Parathyroid adenoma (tissue), 2 donors: ENCODE measurements at regions not wholly inside any gene's neighbourhood (a gene's known extent, or its start where the extent isn't known, plus 50 kb on each side); places are given as distances from the start of the nearest gene placed in this dataset.

Experiments
- H2AFZ ChIP-seq: fragments of 300-600 bp; sonication (generic); one replicate; pipeline ENCODE4 v1.7.0; 2017; ENCODE audit warnings: antibody characterized with exemption, mild to moderate bottlenecking
- H3K27ac ChIP-seq: fragments of 300-600 bp; sonication (generic); one replicate; pipeline ENCODE4 v1.7.0; 2017
- H3K27me3 ChIP-seq: fragments of 300-600 bp; sonication (generic); one replicate; pipeline ENCODE4 v1.7.0; 2017; ENCODE audit warnings: low read length; ENCODE audit not compliant: control insufficient read depth, insufficient read depth
- H3K36me3 ChIP-seq: fragments of 300-600 bp; sonication (generic); one replicate; pipeline ENCODE4 v1.7.0; 2017; ENCODE audit warnings: low read length; ENCODE audit not compliant: control insufficient read depth, insufficient read depth
- H3K4me1 ChIP-seq: fragments of 300-600 bp; sonication (generic); one replicate; pipeline ENCODE4 v1.7.0; 2017; ENCODE audit warnings: control low read depth
- H3K4me2 ChIP-seq: fragments of 300-600 bp; sonication (generic); one replicate; pipeline ENCODE4 v1.7.0; 2017; ENCODE audit warnings: low read length
- H3K4me3 ChIP-seq: fragments of 300-600 bp; sonication (generic); one replicate; pipeline ENCODE4 v1.7.0; 2017; ENCODE audit warnings: low read depth, low read length
- H3K79me2 ChIP-seq: fragments of 300-600 bp; sonication (generic); one replicate; pipeline ENCODE4 v1.7.0; 2017; ENCODE audit warnings: control low read depth
- H3K9ac ChIP-seq: fragments of 300-600 bp; sonication (generic); one replicate; pipeline ENCODE4 v1.7.0; 2017; ENCODE audit warnings: mild to moderate bottlenecking
- H3K9me3 ChIP-seq: fragments of 300-600 bp; sonication (generic); one replicate; pipeline ENCODE4 v1.7.0; 2017; ENCODE audit warnings: low read length; ENCODE audit not compliant: control insufficient read depth
- TF ChIP-seq, protein P1 (sequence below): fragments of 300-600 bp; sonication (generic); IDR thresholded peaks from one replicate; pipeline ENCODE4 v1.7.0; 2017; ENCODE audit warnings: antibody characterized with exemption, mild to moderate bottlenecking
- donor health status: primary hyperparathyroidism.

DNA sequence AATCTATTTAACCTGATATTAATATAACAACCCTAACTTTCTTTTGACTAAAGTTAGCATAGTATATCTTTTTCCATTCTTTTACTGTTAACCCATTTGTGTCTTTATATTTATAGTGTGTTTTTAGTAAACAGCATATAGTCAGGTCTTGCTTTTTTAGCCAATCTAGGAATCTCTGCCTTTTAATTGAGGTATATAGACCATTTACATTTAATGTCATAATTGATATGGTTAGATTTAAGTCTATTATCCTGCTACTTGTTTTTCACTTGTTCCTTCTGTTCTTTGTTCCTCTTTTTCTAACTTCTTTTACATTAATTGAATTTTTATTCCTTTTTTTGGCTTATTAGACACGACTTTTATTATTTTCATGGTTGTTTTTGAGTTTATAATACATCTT lies 174.4 kb downstream of the KCTD15 start:
- TF ChIP-seq, protein P1, sequence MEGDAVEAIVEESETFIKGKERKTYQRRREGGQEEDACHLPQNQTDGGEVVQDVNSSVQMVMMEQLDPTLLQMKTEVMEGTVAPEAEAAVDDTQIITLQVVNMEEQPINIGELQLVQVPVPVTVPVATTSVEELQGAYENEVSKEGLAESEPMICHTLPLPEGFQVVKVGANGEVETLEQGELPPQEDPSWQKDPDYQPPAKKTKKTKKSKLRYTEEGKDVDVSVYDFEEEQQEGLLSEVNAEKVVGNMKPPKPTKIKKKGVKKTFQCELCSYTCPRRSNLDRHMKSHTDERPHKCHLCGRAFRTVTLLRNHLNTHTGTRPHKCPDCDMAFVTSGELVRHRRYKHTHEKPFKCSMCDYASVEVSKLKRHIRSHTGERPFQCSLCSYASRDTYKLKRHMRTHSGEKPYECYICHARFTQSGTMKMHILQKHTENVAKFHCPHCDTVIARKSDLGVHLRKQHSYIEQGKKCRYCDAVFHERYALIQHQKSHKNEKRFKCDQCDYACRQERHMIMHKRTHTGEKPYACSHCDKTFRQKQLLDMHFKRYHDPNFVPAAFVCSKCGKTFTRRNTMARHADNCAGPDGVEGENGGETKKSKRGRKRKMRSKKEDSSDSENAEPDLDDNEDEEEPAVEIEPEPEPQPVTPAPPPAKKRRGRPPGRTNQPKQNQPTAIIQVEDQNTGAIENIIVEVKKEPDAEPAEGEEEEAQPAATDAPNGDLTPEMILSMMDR: no peak
- Histone ChIP-seq H3K4me1 (no peaks in the 10 kb centered on the region), H3K27me3 (no peaks in the 10 kb centered on the region), H3K27ac (no peak overlapping the region), H3K4me2 (no peak overlapping the region), H3K36me3 (peaks cover 3% of the 10 kb centered on the region), H2AFZ (no peak overlapping the region), H3K4me3 (no peak overlapping the region), H3K79me2 (no peaks in the 10 kb centered on the region), H3K9me3 (no peaks in the 10 kb centered on the region), H3K9ac (no peak overlapping the region)

DNA sequence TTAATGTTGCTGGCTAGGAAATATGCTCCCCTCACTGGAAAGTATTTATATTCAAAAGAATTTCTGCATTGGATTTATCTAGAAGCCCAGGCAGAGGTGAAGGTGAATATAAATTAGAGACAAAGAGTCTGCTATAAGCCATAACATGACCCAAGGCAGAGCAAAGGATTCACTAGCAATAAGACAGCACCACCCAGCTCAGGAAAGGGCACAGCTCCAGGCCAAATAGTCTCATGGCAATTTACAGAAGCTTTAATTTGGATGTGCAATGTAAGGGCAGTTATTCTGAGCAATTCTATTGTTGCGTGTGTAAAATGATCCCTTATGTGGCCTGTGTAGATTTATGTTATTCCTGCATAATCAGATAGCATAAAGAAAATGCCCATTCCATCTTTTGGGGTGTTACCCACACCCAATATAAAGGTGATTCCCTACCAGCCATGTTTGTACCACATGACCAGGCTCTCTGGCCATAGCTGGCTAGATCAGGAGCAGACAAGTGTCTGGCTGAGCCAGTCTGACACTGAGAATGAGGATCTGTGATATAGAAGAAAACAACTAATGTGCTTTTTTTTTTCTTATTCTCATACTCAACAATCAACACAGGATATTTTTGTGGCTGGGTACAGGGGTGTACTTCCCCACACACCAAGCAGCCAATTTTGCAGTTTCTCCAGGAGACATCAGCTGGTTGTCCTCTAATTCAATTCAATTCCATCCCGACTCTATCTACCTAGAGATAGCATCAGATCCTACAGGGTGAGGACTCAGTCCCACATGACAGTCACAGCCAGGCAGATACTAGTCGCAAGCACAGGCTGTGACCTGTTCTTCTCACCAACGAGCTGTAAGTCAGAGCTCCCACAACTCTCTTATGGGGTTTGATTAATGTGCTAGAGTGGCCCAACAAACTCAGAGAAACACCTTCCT lies 181.4 kb downstream of the KCTD15 start:
- Histone ChIP-seq H3K79me2 (no peaks in the 10 kb centered on the region), H3K4me2 (no peak overlapping the region), H2AFZ (no peak overlapping the region), H3K27me3 (no peaks in the 10 kb centered on the region), H3K36me3 (no peaks in the 10 kb centered on the region), H3K9ac (no peak overlapping the region), H3K4me3 (no peak overlapping the region), H3K9me3 (no peaks in the 10 kb centered on the region), H3K27ac (no peak overlapping the region), H3K4me1 (no peaks in the 10 kb centered on the region)
- TF ChIP-seq, protein P1: no peak

DNA sequence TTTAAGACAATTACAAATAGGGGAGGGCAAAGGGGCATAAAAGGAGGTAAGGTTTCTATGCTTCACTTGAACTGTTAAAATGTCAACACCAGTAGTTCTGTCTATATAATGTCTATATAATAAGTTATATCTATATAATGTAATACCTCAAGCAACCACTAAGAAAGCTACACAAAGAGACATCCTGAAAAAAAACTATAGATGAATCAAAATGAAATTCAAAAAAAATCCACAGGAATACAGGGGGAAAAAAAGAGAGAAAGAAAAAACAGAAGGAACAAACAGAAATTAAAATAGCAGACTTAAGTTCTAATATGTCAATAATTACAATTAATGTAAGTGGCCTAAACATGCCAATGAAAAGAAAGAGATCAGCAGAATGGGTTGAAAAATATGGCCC lies 186.0 kb downstream of the KCTD15 start:
- no peaks in the 10 kb centered on the region for H3K27me3 ChIP-seq
- no peaks in the 10 kb centered on the region for H3K79me2 ChIP-seq
- no peak overlapping the region for H2AFZ ChIP-seq
- no peaks in the 10 kb centered on the region for H3K9me3 ChIP-seq
- TF ChIP-seq, protein P1: no peak
- no peaks in the 10 kb centered on the region for H3K4me1 ChIP-seq
- H3K4me2 ChIP-seq: no peak overlapping the region
- H3K4me3 ChIP-seq: no peak overlapping the region
- H3K27ac ChIP-seq: no peak overlapping the region
- H3K36me3 ChIP-seq: no peaks in the 10 kb centered on the region
- H3K9ac ChIP-seq: no peak overlapping the region

DNA sequence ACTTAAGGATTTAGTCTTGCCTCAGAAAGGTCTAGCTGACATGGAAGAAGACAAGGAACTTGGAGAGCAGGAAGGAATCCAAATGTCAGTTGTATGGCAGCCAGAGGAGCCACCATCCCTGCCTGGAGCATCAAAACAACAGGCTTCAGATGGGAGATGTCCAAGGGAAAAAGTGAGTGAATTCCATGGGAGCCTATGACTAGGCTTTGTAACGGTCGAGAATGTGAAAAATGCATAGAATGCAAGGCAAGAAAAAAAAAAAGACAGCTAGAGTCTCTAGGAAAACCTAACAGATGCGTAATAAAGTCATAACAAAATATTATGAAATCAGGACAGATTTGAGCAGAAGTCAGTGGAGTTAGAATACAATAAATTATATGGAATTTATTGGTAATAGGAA lies 183.7 kb upstream of the LSM14A start:
- Histone ChIP-seq H3K36me3 (no peaks in the 10 kb centered on the region), H3K4me2 (no peak overlapping the region), H3K9me3 (no peaks in the 10 kb centered on the region), H2AFZ (no peak overlapping the region), H3K27ac (no peak overlapping the region), H3K9ac (no peak overlapping the region), H3K4me3 (no peak overlapping the region), H3K27me3 (no peaks in the 10 kb centered on the region), H3K4me1 (no peaks in the 10 kb centered on the region), H3K79me2 (no peaks in the 10 kb centered on the region)
- TF ChIP-seq, protein P1: no peak

DNA sequence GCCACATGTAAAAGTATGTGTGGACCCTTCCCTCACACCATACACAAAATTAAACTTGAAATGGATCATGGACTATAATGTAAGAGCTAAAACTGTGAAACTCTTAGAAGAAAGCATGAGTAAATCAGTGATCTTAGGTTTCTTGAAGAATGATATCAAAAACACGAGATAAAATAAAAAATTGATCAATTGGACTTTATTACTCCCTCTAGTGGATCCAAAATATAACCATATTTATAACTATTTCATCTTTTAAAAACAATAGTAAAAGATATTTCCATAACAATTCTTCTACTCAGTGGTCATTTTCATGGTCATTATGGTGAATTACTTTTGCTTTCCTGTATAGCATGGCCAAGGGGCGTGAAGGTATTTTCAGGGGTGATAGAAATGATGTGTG lies 174.6 kb upstream of the LSM14A start:
- Histone ChIP-seq H3K79me2 (no peaks in the 10 kb centered on the region), H3K27me3 (no peaks in the 10 kb centered on the region), H3K4me2 (no peak overlapping the region), H2AFZ (no peak overlapping the region), H3K4me1 (no peaks in the 10 kb centered on the region), H3K9me3 (no peaks in the 10 kb centered on the region), H3K27ac (no peak overlapping the region), H3K9ac (no peak overlapping the region), H3K4me3 (no peak overlapping the region), H3K36me3 (no peaks in the 10 kb centered on the region)
- TF ChIP-seq, protein P1: peak; percentile 8
